Astrocyte (in vitro differentiated cells and primary cell): ENCODE measurements at regions not wholly inside any gene's neighbourhood (a gene's known extent, or its start where the extent isn't known, plus 50 kb on each side); places are given as distances from the start of the nearest gene placed in this dataset.

Experiments
- DNase-seq: peaks from one replicate; pipeline ENCODE4 v3.0.0-alpha.2; 2010; ENCODE audit warnings: low read depth
- FAIRE-seq: peaks from 2 replicates; lab custom pipeline; 2011; peaks lifted over from hg19 to GRCh38; lab: Jason Lieb, UNC
- H2AFZ ChIP-seq: 2 replicates; pipeline ENCODE4 v1.6.0; 2012; ENCODE audit warnings: low read depth, low read length, inconsistent platforms
- H3K27ac ChIP-seq: 2 replicates; pipeline ENCODE4 v1.5.1; 2011; ENCODE audit warnings: low read depth, low read length, inconsistent platforms
- H3K27me3 ChIP-seq: 2 replicates; pipeline ENCODE4 v1.6.0; 2011; ENCODE audit warnings: low read length, inconsistent platforms; ENCODE audit not compliant: insufficient read depth
- H3K36me3 ChIP-seq: 2 replicates; pipeline ENCODE4 v1.5.1; 2011; ENCODE audit warnings: low read length, inconsistent platforms; ENCODE audit not compliant: insufficient read depth
- H3K4me1 ChIP-seq: 2 replicates; pipeline ENCODE4 v1.5.1; 2011; ENCODE audit warnings: low read length, inconsistent platforms; ENCODE audit not compliant: insufficient read depth
- H3K4me2 ChIP-seq: 2 replicates; pipeline ENCODE4 v1.6.0; 2012; ENCODE audit warnings: low read length, inconsistent platforms
- H3K4me3 ChIP-seq: 2 replicates; pipeline ENCODE4 v1.5.1; 2011; ENCODE audit warnings: low read depth, mild to moderate bottlenecking, low read length, inconsistent platforms; ENCODE audit not compliant: insufficient read depth
- H3K79me2 ChIP-seq: 2 replicates; pipeline ENCODE4 v1.6.0; 2012; ENCODE audit warnings: mild to moderate bottlenecking, low read length, inconsistent platforms; ENCODE audit not compliant: insufficient read depth
- H3K9ac ChIP-seq: 2 replicates; pipeline ENCODE4 v1.6.0; 2012; ENCODE audit warnings: mild to moderate bottlenecking, low read length, inconsistent platforms
- H3K9me3 ChIP-seq: 2 replicates; pipeline ENCODE4 v1.5.1; 2012; ENCODE audit warnings: low read depth, mild to moderate bottlenecking, low read length, inconsistent platforms; ENCODE audit not compliant: insufficient read depth
- H4K20me1 ChIP-seq: 2 replicates; pipeline ENCODE4 v1.6.0; 2012; ENCODE audit warnings: low read length, inconsistent platforms; ENCODE audit not compliant: insufficient read depth
- H3K27ac Mint-ChIP-seq: one replicate; pipeline ENCODE4 v1.8.0; 2021; ENCODE audit warnings: mild to moderate bottlenecking, mixed read lengths; ENCODE audit not compliant: unreplicated experiment
- H3K27me3 Mint-ChIP-seq: one replicate; pipeline ENCODE4 v1.8.0; 2021; ENCODE audit warnings: low read depth, mixed read lengths; ENCODE audit not compliant: unreplicated experiment
- H3K36me3 Mint-ChIP-seq: one replicate; pipeline ENCODE4 v1.8.0; 2021; ENCODE audit warnings: low read depth, mixed read lengths; ENCODE audit not compliant: unreplicated experiment
- H3K4me1 Mint-ChIP-seq: one replicate; pipeline ENCODE4 v1.8.0; 2021; ENCODE audit warnings: low read depth, mixed read lengths; ENCODE audit not compliant: unreplicated experiment
- H3K4me3 Mint-ChIP-seq: one replicate; pipeline ENCODE4 v1.8.0; 2021; ENCODE audit warnings: mild to moderate bottlenecking, moderate library complexity, mixed read lengths; ENCODE audit not compliant: unreplicated experiment
- H3K9me3 Mint-ChIP-seq: one replicate; pipeline ENCODE4 v1.8.0; 2021; ENCODE audit warnings: mild to moderate bottlenecking, mixed read lengths; ENCODE audit not compliant: unreplicated experiment
- EZH2 ChIP-seq: IDR thresholded peaks from 2 replicates; pipeline ENCODE4 v1.6.1; 2012; ENCODE audit warnings: mild to moderate bottlenecking, low read length, inconsistent platforms; ENCODE audit not compliant: insufficient read depth
- TF ChIP-seq, protein P1 (sequence below): IDR thresholded peaks from 2 replicates; pipeline ENCODE4 v1.5.1; 2011; ENCODE audit warnings: low read depth, mild to moderate bottlenecking, inconsistent platforms, low read length, moderate library complexity; ENCODE audit not compliant: insufficient read depth

DNA sequence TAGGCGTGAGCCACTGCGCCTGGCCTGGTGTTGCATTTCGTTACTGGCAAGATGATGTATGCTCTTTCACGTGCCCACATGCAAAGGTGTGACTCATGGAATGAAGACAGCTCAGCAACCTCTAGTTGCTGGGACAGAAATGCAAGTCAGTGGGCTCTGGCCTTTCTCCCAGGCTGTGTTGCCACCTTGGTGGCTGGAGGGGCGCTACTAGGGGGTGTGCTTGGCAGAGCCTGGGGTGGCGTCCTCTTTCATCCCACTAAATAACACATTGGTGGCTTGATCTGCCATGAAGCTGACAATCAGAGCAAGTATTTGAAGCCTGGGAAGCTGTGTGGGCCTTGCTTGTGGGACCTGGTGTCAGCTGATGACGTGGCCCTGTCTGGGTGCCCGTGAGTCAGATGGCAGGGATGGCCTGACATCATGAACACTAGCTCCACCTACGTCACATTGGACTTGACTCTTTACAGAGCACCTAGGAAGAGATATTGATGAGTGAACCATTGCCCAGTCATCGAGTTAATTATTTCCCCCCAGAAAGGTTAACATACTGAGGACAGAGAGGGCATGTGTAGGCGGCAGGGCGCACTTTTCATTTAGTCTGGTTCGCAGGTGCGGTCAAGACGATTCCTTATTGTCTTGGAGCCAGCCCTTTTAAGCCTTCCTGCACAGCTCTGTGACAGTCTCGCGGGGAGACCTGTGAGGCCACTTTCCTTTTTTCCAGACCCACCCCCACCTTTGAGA is 154.2 kb downstream of the TM9SF2 start:
- Histone ChIP-seq H3K27ac (peak overlapping the region; percentile 89), H3K4me2 (peak overlapping the region; percentile 77)

DNA sequence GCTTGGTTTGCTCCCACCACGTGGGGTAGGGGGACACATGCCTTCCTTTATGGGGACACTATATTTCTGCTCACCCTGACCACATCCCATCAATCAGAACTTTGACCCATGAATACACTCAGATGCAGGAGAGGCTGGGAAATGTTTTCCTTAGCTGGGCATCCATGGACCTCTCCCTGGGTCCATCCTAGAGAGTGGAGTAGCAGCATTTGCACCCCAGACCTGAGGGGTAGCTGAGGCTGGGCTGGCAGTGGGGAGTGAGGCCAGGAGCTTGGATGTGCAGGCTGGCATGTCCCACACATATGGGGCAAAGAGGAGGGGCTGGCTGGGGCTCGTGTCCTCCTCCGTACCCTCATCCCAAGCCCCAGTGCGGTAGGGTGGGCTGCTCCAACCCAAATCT is 152.8 kb downstream of the TM9SF2 start:
- no peaks in the 10 kb centered on the region for H4K20me1 ChIP-seq
- H3K4me2 ChIP-seq = no peak overlapping the region
- Mint-ChIP-seq H3K27ac (no peak overlapping the region), H3K9me3 (no peaks in the 10 kb centered on the region), H3K4me3 (no peak overlapping the region), H3K36me3 (no peaks in the 10 kb centered on the region), H3K4me1 (peaks cover 18% of the 10 kb centered on the region), H3K27me3 (peaks cover 8% of the 10 kb centered on the region)
- TF ChIP-seq, protein P1, sequence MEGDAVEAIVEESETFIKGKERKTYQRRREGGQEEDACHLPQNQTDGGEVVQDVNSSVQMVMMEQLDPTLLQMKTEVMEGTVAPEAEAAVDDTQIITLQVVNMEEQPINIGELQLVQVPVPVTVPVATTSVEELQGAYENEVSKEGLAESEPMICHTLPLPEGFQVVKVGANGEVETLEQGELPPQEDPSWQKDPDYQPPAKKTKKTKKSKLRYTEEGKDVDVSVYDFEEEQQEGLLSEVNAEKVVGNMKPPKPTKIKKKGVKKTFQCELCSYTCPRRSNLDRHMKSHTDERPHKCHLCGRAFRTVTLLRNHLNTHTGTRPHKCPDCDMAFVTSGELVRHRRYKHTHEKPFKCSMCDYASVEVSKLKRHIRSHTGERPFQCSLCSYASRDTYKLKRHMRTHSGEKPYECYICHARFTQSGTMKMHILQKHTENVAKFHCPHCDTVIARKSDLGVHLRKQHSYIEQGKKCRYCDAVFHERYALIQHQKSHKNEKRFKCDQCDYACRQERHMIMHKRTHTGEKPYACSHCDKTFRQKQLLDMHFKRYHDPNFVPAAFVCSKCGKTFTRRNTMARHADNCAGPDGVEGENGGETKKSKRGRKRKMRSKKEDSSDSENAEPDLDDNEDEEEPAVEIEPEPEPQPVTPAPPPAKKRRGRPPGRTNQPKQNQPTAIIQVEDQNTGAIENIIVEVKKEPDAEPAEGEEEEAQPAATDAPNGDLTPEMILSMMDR = no peak
- no peak for TF ChIP-seq EZH2
- DNase-seq (no peak), FAIRE-seq (no peak)
- no peaks in the 10 kb centered on the region for H3K36me3 ChIP-seq
- no peak overlapping the region for H3K9ac ChIP-seq
- H3K4me1 ChIP-seq = peaks cover 17% of the 10 kb centered on the region
- no peak overlapping the region for H3K4me3 ChIP-seq
- H3K9me3 ChIP-seq = no peaks in the 10 kb centered on the region
- H3K27ac ChIP-seq = no peak overlapping the region
- H2AFZ ChIP-seq = no peak overlapping the region
- no peaks in the 10 kb centered on the region for H3K27me3 ChIP-seq
- H3K79me2 ChIP-seq = no peaks in the 10 kb centered on the region

More for the DNA sequence above, 154.2 kb downstream of the TM9SF2 start:
- H3K36me3 Mint-ChIP-seq = no peaks in the 10 kb centered on the region
- peaks cover 21% of the 10 kb centered on the region for H3K4me1 Mint-ChIP-seq
- H3K9ac ChIP-seq = peak overlapping the region; percentile 71
- H3K27me3 ChIP-seq = peaks cover 4% of the 10 kb centered on the region
- H3K9me3 Mint-ChIP-seq = no peaks in the 10 kb centered on the region
- H3K36me3 ChIP-seq = no peaks in the 10 kb centered on the region
- no peaks in the 10 kb centered on the region for H3K79me2 ChIP-seq
- peak overlapping the region; percentile 92 for H3K27ac Mint-ChIP-seq
- H2AFZ ChIP-seq = peak overlapping the region; percentile 56
- FAIRE-seq (no peak), DNase-seq (peak; percentile 89)
- H4K20me1 ChIP-seq = no peaks in the 10 kb centered on the region
- no peak overlapping the region for H3K4me3 Mint-ChIP-seq
- H3K4me1 ChIP-seq = peaks cover 17% of the 10 kb centered on the region
- peaks cover 14% of the 10 kb centered on the region for H3K27me3 Mint-ChIP-seq
- no peak overlapping the region for H3K4me3 ChIP-seq
- TF ChIP-seq EZH2 = no peak
- TF ChIP-seq, protein P1 = no peak
- no peaks in the 10 kb centered on the region for H3K9me3 ChIP-seq

DNA sequence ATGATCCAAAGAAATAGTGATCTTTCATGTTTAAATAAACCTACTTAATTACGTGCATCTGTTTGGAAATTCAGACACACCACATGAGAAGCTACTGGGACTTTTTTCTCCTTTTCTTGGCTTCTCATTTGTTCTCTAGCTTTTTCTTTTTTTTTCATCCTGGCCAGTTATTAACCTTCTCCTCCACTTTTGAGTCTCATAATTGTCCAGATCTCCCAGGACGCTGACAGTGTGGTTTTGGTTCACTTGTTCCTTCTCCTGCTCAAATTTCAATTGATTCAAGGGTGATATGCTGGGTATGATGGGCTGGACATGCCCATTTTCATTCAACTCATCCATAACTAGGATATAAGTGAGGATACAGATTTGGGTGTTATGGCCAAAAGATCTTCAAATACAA is 152.3 kb downstream of the TM9SF2 start:
- no peak overlapping the region for H3K4me3 Mint-ChIP-seq
- TF ChIP-seq, protein P1 = no peak
- no peak for TF ChIP-seq EZH2
- FAIRE-seq (no peak), DNase-seq (no peak)
- H3K36me3 ChIP-seq = no peaks in the 10 kb centered on the region
- no peak overlapping the region for H3K27ac ChIP-seq
- peaks cover 17% of the 10 kb centered on the region for H3K4me1 ChIP-seq
- no peaks in the 10 kb centered on the region for H3K27me3 ChIP-seq
- H2AFZ ChIP-seq = no peak overlapping the region
- H3K4me3 ChIP-seq = no peak overlapping the region
- H3K9ac ChIP-seq = no peak overlapping the region
- no peak overlapping the region for H3K27ac Mint-ChIP-seq
- no peaks in the 10 kb centered on the region for H4K20me1 ChIP-seq
- no peaks in the 10 kb centered on the region for H3K9me3 Mint-ChIP-seq
- no peaks in the 10 kb centered on the region for H3K36me3 Mint-ChIP-seq
- H3K4me2 ChIP-seq = no peak overlapping the region
- H3K4me1 Mint-ChIP-seq = peaks cover 13% of the 10 kb centered on the region
- no peaks in the 10 kb centered on the region for H3K9me3 ChIP-seq
- H3K79me2 ChIP-seq = no peaks in the 10 kb centered on the region
- peaks cover 8% of the 10 kb centered on the region for H3K27me3 Mint-ChIP-seq
